ENCODE measurements at regions not wholly inside any gene's neighbourhood (a gene's known extent, or its start where the extent isn't known, plus 50 kb on each side); places are given as distances from the start of the nearest gene placed in this dataset.

- TF ChIP-seq CTCF (conservative IDR thresholded peaks at IDR 0.05 in 1 of 2, IDR thresholded peaks at IDR 0.05 in 1 of 2; ENCODE audit: low read depth in 1 of 2, low read length in 2 of 2) (no peak), EZH2 (IDR thresholded peaks at IDR 0.05; ENCODE audit: low read length, missing control alignments) (no peak)
These were observed 88.8 kb downstream of the CD83 start for GRCh38 chr6:14206391-14206790.
